Uterus (tissue), 3 donors: ENCODE measurements at regions not wholly inside any gene's neighbourhood (a gene's known extent, or its start where the extent isn't known, plus 50 kb on each side); places are given as distances from the start of the nearest gene placed in this dataset.

Experiments used
- DNase-seq, 2 donors: peaks; one replicate each; pipeline ENCODE4 v3.0.0-alpha.2; 2019 to 2020
- H3K27ac ChIP-seq, 2 donors: fragments of 200-600 bp; sonication (generic); 1 replicate in 1 of 2; 2 replicates in 1 of 2; pipeline ENCODE4 v1.5.1; 2016 to 2018
- H3K27me3 ChIP-seq, 2 donors: fragments of 200-600 bp; sonication (generic); one replicate each; pipeline ENCODE4 v1.5.1; 2018 to 2019; ENCODE audit warnings: control low read depth in 1 of 2
- H3K36me3 ChIP-seq, 2 donors: fragments of 200-600 bp; sonication (generic); one replicate each; pipeline ENCODE4 v1.5.1; 2019; ENCODE audit warnings: control low read depth in 1 of 2
- H3K4me1 ChIP-seq, 2 donors: fragments of 200-600 bp; sonication (generic); one replicate each; pipeline ENCODE4 v1.5.1; 2018 to 2019; ENCODE audit warnings: control low read depth in 1 of 2
- H3K4me3 ChIP-seq, 2 donors: fragments of 200-600 bp; sonication (generic); 1 replicate in 1 of 2; 2 replicates in 1 of 2; pipeline ENCODE4 v1.5.1; 2018 to 2019; ENCODE audit warnings: mild to moderate bottlenecking in 1 of 2
- H3K9me3 ChIP-seq, 2 donors: fragments of 200-600 bp; sonication (generic); one replicate each; pipeline ENCODE4 v1.5.1; 2019; ENCODE audit warnings: control low read depth in 1 of 2
- POLR2A ChIP-seq, 2 donors: fragments of 450-650 bp; IDR thresholded peaks; one replicate each; pipeline ENCODE4 v1.6.1; 2016; ENCODE audit warnings: antibody characterized with exemption in 2 of 2, mild to moderate bottlenecking in 1 of 2, moderate library complexity in 1 of 2
- intact Hi-C: fragments of 100-400 bp; cut with DNase I; formaldehyde crosslinking; loops from one replicate; pipeline ENCODE4 v1.15.1; 2023; ENCODE audit warnings: low total_unique reads
- TF ChIP-seq, protein P1 (sequence below), 4 experiments: fragments of 200-600 bp in 2 of 4; fragments of 450-650 bp in 2 of 4; sonication (generic) in 2 of 4; IDR thresholded peaks; one replicate each; pipeline ENCODE4 v1.5.1; 2016 to 2019; ENCODE audit warnings: antibody characterized with exemption in 4 of 4, mild to moderate bottlenecking in 2 of 4, moderate library complexity in 1 of 4
- donor health status: DM: yes; HTN: yes; CAD: no.

DNA sequence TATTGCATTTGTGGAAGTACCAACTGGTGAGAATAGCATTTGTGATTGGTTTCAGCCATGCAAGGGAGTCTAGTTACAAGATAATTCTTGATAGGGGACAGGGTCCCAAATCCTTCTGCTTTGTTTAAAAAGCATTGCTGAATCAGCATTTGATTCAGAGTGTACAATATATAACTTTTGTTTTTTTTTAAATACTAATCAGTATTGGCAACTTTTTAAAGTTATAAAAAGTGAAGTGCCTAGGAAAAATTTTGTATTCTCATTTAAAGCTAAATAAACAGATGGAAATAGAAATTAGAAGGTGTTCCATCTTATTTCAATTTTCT lies 75.4 kb upstream of the SLC25A26 start:
- no peak for DNase-seq
- H3K27ac ChIP-seq, result no peak overlapping the region
- H3K27me3 ChIP-seq, result no peaks in the 10 kb centered on the region
- intact Hi-C loops, result no loop called here
- no peaks in the 10 kb centered on the region for H3K9me3 ChIP-seq
- no peak overlapping the region for H3K4me3 ChIP-seq
- TF ChIP-seq, protein P1, sequence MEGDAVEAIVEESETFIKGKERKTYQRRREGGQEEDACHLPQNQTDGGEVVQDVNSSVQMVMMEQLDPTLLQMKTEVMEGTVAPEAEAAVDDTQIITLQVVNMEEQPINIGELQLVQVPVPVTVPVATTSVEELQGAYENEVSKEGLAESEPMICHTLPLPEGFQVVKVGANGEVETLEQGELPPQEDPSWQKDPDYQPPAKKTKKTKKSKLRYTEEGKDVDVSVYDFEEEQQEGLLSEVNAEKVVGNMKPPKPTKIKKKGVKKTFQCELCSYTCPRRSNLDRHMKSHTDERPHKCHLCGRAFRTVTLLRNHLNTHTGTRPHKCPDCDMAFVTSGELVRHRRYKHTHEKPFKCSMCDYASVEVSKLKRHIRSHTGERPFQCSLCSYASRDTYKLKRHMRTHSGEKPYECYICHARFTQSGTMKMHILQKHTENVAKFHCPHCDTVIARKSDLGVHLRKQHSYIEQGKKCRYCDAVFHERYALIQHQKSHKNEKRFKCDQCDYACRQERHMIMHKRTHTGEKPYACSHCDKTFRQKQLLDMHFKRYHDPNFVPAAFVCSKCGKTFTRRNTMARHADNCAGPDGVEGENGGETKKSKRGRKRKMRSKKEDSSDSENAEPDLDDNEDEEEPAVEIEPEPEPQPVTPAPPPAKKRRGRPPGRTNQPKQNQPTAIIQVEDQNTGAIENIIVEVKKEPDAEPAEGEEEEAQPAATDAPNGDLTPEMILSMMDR (IDR thresholded peaks at IDR 0.05), result no peak
- no peak for TF ChIP-seq POLR2A (IDR thresholded peaks at IDR 0.05)
- no peaks in the 10 kb centered on the region for H3K4me1 ChIP-seq
- H3K36me3 ChIP-seq, result no peaks in the 10 kb centered on the region

DNA sequence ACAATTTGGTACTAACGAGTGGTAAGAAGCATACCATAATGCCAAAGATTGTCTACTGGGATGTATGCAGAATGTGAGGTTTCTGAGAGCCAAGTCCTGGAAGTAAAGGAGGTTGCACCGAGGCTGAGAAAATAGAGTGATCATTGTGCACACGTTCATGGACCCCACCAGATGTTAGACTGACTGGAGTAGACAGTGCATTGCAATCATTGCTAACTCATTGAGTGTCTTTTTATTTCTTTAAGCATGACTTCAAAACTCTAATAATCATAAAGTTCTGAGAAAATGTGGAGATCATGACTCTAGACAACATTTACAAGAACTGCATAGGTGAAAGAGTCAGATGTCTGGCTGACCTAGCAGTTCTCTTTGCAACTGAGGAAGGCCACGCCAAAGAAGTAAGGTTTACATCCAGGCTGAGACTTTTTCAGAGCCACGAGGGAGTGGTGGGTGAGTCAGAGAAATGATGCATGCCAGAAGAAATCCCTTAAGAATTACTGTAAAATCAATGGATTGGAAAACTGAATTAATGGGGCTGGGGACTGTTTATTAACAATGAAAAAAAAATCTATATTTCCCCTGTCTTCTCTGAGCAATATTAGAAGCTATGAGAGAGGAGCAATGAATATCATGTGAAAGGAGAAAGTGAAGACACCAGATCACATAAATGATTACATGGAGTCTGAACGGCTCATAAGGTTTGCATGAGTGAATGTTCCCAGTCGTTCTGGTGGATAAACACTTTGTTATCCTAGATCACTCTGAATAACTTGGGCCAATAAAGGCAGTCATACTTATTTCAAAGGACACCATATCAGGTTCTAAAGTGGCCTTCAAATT lies 76.0 kb upstream of the SLC25A26 start:
- H3K4me1 ChIP-seq, result no peaks in the 10 kb centered on the region
- no peaks in the 10 kb centered on the region for H3K36me3 ChIP-seq
- no peaks in the 10 kb centered on the region for H3K9me3 ChIP-seq
- no peaks in the 10 kb centered on the region for H3K27me3 ChIP-seq
- intact Hi-C loops, result no loop called here
- TF ChIP-seq, protein P1 (IDR thresholded peaks at IDR 0.05), result no peak
- TF ChIP-seq POLR2A (IDR thresholded peaks at IDR 0.05), result no peak
- H3K4me3 ChIP-seq, result no peak overlapping the region
- H3K27ac ChIP-seq, result no peak overlapping the region
- DNase-seq, result no peak

DNA sequence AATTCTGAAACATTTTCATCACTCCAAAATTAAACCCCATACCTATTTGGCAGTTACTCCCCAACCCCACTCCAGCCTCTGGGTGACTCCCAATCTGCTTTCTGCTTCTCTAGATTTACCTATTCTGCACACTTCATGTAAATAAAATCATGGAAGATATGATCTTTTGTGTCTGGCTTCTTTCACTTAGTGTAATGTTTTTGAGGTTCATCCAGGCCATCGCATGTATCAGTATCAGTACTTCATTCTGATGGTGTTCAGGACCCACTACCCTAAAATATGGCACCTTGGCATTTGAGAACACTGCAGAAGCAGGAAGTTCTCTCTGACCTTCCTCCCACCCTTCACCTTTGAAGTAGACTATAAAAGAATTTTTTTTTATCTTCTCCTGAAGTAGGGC lies 78.7 kb upstream of the SLC25A26 start:
- no peaks in the 10 kb centered on the region for H3K4me1 ChIP-seq
- no peak for DNase-seq
- H3K9me3 ChIP-seq, result no peaks in the 10 kb centered on the region
- H3K27me3 ChIP-seq, result no peaks in the 10 kb centered on the region
- no peaks in the 10 kb centered on the region for H3K36me3 ChIP-seq
- intact Hi-C loops, result no loop called here
- TF ChIP-seq, protein P1 (IDR thresholded peaks at IDR 0.05), result no peak
- no peak for TF ChIP-seq POLR2A (IDR thresholded peaks at IDR 0.05)
- no peak overlapping the region for H3K4me3 ChIP-seq
- H3K27ac ChIP-seq, result no peak overlapping the region

DNA sequence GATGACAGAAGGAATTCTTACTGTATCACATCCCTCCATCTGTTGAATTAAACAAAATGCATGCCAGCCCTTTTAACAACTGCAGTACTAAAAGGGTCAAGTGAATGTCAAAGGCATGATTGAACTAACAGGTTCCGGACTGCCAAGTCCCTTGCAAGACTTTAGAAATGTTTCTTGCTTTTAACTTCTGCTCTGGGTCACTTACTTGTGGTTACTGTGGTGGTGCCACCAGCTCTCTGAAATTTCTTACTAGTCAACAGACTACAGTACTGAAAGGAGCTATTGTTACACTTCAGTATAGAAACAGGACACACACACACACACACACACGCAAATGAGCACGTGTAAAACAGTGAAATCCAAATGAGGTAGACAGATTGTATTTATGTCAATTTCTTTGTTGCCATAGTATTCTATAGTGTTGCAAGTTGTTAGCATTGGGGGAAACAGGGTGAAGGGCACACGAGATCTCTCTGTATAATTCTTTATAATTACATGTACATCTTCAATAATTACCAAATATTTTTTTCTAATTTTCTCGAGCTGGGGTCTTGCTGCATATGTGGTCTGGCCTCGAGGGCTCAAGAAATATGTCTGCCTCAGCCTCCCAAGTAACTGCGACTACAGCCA lies 79.9 kb upstream of the SLC25A26 start:
- no peak for TF ChIP-seq POLR2A (IDR thresholded peaks at IDR 0.05)
- TF ChIP-seq, protein P1 (IDR thresholded peaks at IDR 0.05), result no peak
- no peaks in the 10 kb centered on the region for H3K9me3 ChIP-seq
- no peaks in the 10 kb centered on the region for H3K4me1 ChIP-seq
- no peaks in the 10 kb centered on the region for H3K27me3 ChIP-seq
- H3K27ac ChIP-seq, result no peak overlapping the region
- no peak overlapping the region for H3K4me3 ChIP-seq
- no peak for DNase-seq
- H3K36me3 ChIP-seq, result no peaks in the 10 kb centered on the region
- intact Hi-C loops, result no loop called here

DNA sequence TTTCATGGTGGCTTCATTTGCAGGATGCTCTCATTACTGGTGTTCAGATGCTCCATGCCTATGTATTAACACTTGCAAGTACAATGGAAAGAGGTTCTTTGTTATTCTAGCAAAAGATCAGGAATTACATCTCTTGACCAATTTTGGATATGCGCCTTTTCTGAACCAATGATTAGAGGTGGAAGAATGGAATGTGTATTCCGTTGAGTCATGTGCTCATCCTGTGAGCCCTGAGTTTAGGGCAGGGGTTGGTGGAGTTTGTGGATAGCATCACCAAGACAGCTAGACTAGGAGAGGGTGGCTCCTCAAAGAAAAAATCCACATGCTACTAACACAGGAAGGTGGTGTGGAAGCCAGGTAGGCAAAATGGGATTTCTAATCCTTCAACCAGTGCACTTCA lies 80.7 kb upstream of the SLC25A26 start:
- Histone ChIP-seq H3K27me3 (no peaks in the 10 kb centered on the region), H3K36me3 (no peaks in the 10 kb centered on the region), H3K4me1 (no peaks in the 10 kb centered on the region), H3K4me3 (no peak overlapping the region), H3K27ac (no peak overlapping the region), H3K9me3 (no peaks in the 10 kb centered on the region)
- TF ChIP-seq POLR2A (IDR thresholded peaks at IDR 0.05), result no peak
- TF ChIP-seq, protein P1 (IDR thresholded peaks at IDR 0.05), result no peak
- no peak for DNase-seq
- intact Hi-C loops, result no loop called here
